LNCaP clone FGC (cell line): ENCODE measurements at regions not wholly inside any gene's neighbourhood (a gene's known extent, or its start where the extent isn't known, plus 50 kb on each side); places are given as distances from the start of the nearest gene placed in this dataset.

ENCODE experiments used
- DNase-seq: peaks from one replicate; pipeline ENCODE4 v3.0.0-alpha.2; 2011; ENCODE audit warnings: low read depth
- H3K4me3 ChIP-seq: 2 replicates; pipeline ENCODE4 v1.5.1; 2011; ENCODE audit warnings: mild to moderate bottlenecking, low read depth, low read length, control low read depth
- CTCF ChIP-seq: IDR thresholded peaks from 2 replicates; pipeline ENCODE4 v1.5.1; 2012; ENCODE audit warnings: mild to moderate bottlenecking; ENCODE audit not compliant: control insufficient read depth, insufficient read depth; ENCODE audit errors: extremely low read depth

GRCh38 chr3:55369141-55369847, 117.8 kb downstream of the WNT5A start:
- H3K4me3 ChIP-seq = no peak overlapping the region
- no peak for TF ChIP-seq CTCF
- DNase-seq = no peak

- DNase-seq = no peak
- H3K4me3 ChIP-seq = no peak overlapping the region
- no peak for TF ChIP-seq CTCF
Observed at GRCh38 chr3:55368366-55368765, 118.7 kb downstream of the WNT5A start.

- no peak for DNase-seq
- no peak overlapping the region for H3K4me3 ChIP-seq
Observed at GRCh38 chr3:55367384-55367783, 119.7 kb downstream of the WNT5A start.

GRCh38 chr3:55364421-55364820, 122.7 kb downstream of the WNT5A start:
- DNase-seq = no peak
- no peak overlapping the region for H3K4me3 ChIP-seq
- no peak for TF ChIP-seq CTCF

More at GRCh38 chr3:55367384-55367783, 119.7 kb downstream of the WNT5A start:
- TF ChIP-seq CTCF = no peak

GRCh38 chr3:55362210-55362960, 124.7 kb downstream of the WNT5A start:
- no peak for TF ChIP-seq CTCF
- no peak overlapping the region for H3K4me3 ChIP-seq
- DNase-seq = no peak

GRCh38 chr3:55357796-55358195, 129.3 kb downstream of the WNT5A start:
- DNase-seq = no peak
- H3K4me3 ChIP-seq = no peak overlapping the region
- TF ChIP-seq CTCF = no peak
